ENCODE measurements at regions not wholly inside any gene's neighbourhood (a gene's known extent, or its start where the extent isn't known, plus 50 kb on each side); places are given as distances from the start of the nearest gene placed in this dataset.
"Not testable (repeated sequence)": the region's sequence is repeated elsewhere in the genome, so short reads cannot be mapped to it uniquely, and the experiment has no call there.

GRCh38 chr5:82714732-82715131 is 362.5 kb downstream of the TMEM167A start:
- not testable (repeated sequence) for DNase-seq (ENCODE audit: low read depth in 3 of 3, low spot score in 1 of 3)

GRCh38 chr5:82713811-82714210 is 363.4 kb downstream of the TMEM167A start:
- no peak for DNase-seq (ENCODE audit: low read depth in 3 of 3, low spot score in 1 of 3)

- no peak for DNase-seq (ENCODE audit: low read depth in 3 of 3, low spot score in 1 of 3)
Measured at GRCh38 chr5:82707741-82708140, 369.5 kb downstream of the TMEM167A start.

- DNase-seq (ENCODE audit: low read depth in 3 of 3, low spot score in 1 of 3), result no peak
Measured at GRCh38 chr5:82704381-82704780, 372.8 kb downstream of the TMEM167A start.

GRCh38 chr5:82702046-82702445 is 375.1 kb downstream of the TMEM167A start:
- DNase-seq (ENCODE audit: low read depth in 3 of 3, low spot score in 1 of 3), result no peak

- DNase-seq (ENCODE audit: low read depth in 3 of 3, low spot score in 1 of 3), result no peak
Measured at GRCh38 chr5:82699737-82700136, 377.5 kb downstream of the TMEM167A start.

GRCh38 chr5:82698026-82698425 is 379.2 kb downstream of the TMEM167A start:
- DNase-seq (ENCODE audit: low read depth in 3 of 3, low spot score in 1 of 3), result no peak

- DNase-seq (ENCODE audit: low read depth in 3 of 3, low spot score in 1 of 3), result no peak
Measured at GRCh38 chr5:82694711-82695285, 382.4 kb downstream of the TMEM167A start.

GRCh38 chr5:82692826-82693225 is 384.4 kb downstream of the TMEM167A start:
- DNase-seq (ENCODE audit: low read depth in 3 of 3, low spot score in 1 of 3), result no peak

- DNase-seq (ENCODE audit: low read depth in 3 of 3, low spot score in 1 of 3), result no peak
Measured at GRCh38 chr5:82684659-82685058, 392.5 kb downstream of the TMEM167A start.

GRCh38 chr5:82684165-82684564 is 393.0 kb downstream of the TMEM167A start:
- no peak for DNase-seq (ENCODE audit: low read depth in 3 of 3, low spot score in 1 of 3)

- no peak for DNase-seq (ENCODE audit: low read depth in 3 of 3, low spot score in 1 of 3)
Measured at GRCh38 chr5:82679660-82680059, 397.5 kb downstream of the TMEM167A start.

GRCh38 chr5:82676661-82677060 is 398.5 kb upstream of the RPS23 start:
- DNase-seq (ENCODE audit: low read depth in 3 of 3, low spot score in 1 of 3), result no peak

GRCh38 chr5:82674671-82675070 is 396.5 kb upstream of the RPS23 start:
- DNase-seq (ENCODE audit: low read depth in 3 of 3, low spot score in 1 of 3), result no peak

GRCh38 chr5:82673057-82673809 is 395.1 kb upstream of the RPS23 start:
- no peak for DNase-seq (ENCODE audit: low read depth in 3 of 3, low spot score in 1 of 3)

- no peak for DNase-seq (ENCODE audit: low read depth in 3 of 3, low spot score in 1 of 3)
Measured at GRCh38 chr5:82670692-82671091, 392.5 kb upstream of the RPS23 start.

- DNase-seq (ENCODE audit: low read depth in 3 of 3, low spot score in 1 of 3), result no peak
Measured at GRCh38 chr5:82669720-82670119, 391.6 kb upstream of the RPS23 start.

- DNase-seq (ENCODE audit: low read depth in 3 of 3, low spot score in 1 of 3), result no peak
Measured at GRCh38 chr5:82666312-82666711, 388.2 kb upstream of the RPS23 start.

- no peak for DNase-seq (ENCODE audit: low read depth in 3 of 3, low spot score in 1 of 3)
Measured at GRCh38 chr5:82664732-82665131, 386.6 kb upstream of the RPS23 start.

- no peak for DNase-seq (ENCODE audit: low read depth in 3 of 3, low spot score in 1 of 3)
Measured at GRCh38 chr5:82663225-82663624, 385.1 kb upstream of the RPS23 start.

GRCh38 chr5:82662340-82662739 is 384.2 kb upstream of the RPS23 start:
- no peak for DNase-seq (ENCODE audit: low read depth in 3 of 3, low spot score in 1 of 3)

- no peak for DNase-seq (ENCODE audit: low read depth in 3 of 3, low spot score in 1 of 3)
Measured at GRCh38 chr5:82661933-82662332, 383.8 kb upstream of the RPS23 start.

GRCh38 chr5:82661462-82661861 is 383.3 kb upstream of the RPS23 start:
- DNase-seq (ENCODE audit: low read depth in 3 of 3, low spot score in 1 of 3), result no peak

All from stimulated activated CD4-positive, alpha-beta T cell treated with anti-CD3 and anti-CD28 coated beads, TNF-alpha, amount 100 ng/mL, for 1 hour (primary cell).